GM20000 (cell line): ENCODE measurements at regions not wholly inside any gene's neighbourhood (a gene's known extent, or its start where the extent isn't known, plus 50 kb on each side); places are given as distances from the start of the nearest gene placed in this dataset.

Experiments used
- DNase-seq: peaks from one replicate; pipeline ENCODE4 v3.0.0; 2012; ENCODE audit warnings: low spot score
- CTCF ChIP-seq: IDR thresholded peaks from 2 replicates; pipeline ENCODE4 v1.5.1; 2012; ENCODE audit warnings: mild to moderate bottlenecking, control low read depth; ENCODE audit errors: extremely low read depth, missing control alignments

GRCh38 chr6:14756340-14756739 is 489.5 kb upstream of the JARID2 start:
- DNase-seq, result no peak
- TF ChIP-seq CTCF, result no peak

GRCh38 chr6:14757014-14757413 is 488.9 kb upstream of the JARID2 start:
- no peak for TF ChIP-seq CTCF
- DNase-seq, result no peak

- no peak for TF ChIP-seq CTCF
- no peak for DNase-seq
Observed at GRCh38 chr6:14757418-14757817, 488.5 kb upstream of the JARID2 start.

- DNase-seq, result no peak
- no peak for TF ChIP-seq CTCF
Observed at GRCh38 chr6:14758421-14759081, 487.3 kb upstream of the JARID2 start.

- DNase-seq, result no peak
- TF ChIP-seq CTCF, result no peak
Observed at GRCh38 chr6:14759976-14760672, 485.7 kb upstream of the JARID2 start.

GRCh38 chr6:14762077-14762476 is 483.8 kb upstream of the JARID2 start:
- no peak for DNase-seq
- TF ChIP-seq CTCF, result no peak

- no peak for DNase-seq
Observed at GRCh38 chr6:14763139-14763538, 482.7 kb upstream of the JARID2 start.

More at GRCh38 chr6:14763139-14763538, 482.7 kb upstream of the JARID2 start:
- no peak for TF ChIP-seq CTCF
